Psoas muscle (tissue), 7 donors: ENCODE measurements at regions not wholly inside any gene's neighbourhood (a gene's known extent, or its start where the extent isn't known, plus 50 kb on each side); places are given as distances from the start of the nearest gene placed in this dataset.

Experiments used
- ATAC-seq, 4 donors: fragments of 200-7000 bp; cut with Tn5 transposase; one replicate each; pipeline ENCODE4 v1.9.1; 2020; ENCODE audit warnings: moderate library complexity in 3 of 4, mild to moderate bottlenecking in 2 of 4
- DNase-seq, 2 donors: peaks; one replicate each; pipeline ENCODE4 v3.0.0-alpha.2; 2020
- H3K27ac ChIP-seq: fragments of 200-600 bp; one replicate; pipeline ENCODE4 v1.8.0; 2022
- H3K27me3 ChIP-seq, 3 donors: fragments of 200-600 bp in 1 of 3; one replicate each; pipeline versions ENCODE4 v1.6.1 to v1.8.0; 2013 to 2022; ENCODE audit warnings: low read length in 2 of 3, mild to moderate bottlenecking in 2 of 3, moderate library complexity in 1 of 3; ENCODE audit not compliant: insufficient read depth in 3 of 3
- H3K36me3 ChIP-seq, 2 donors: fragments of 200-600 bp in 1 of 2; one replicate each; pipeline versions ENCODE4 v1.6.1 to v1.8.0; 2013 to 2022; ENCODE audit warnings: low read depth in 1 of 2, mild to moderate bottlenecking in 1 of 2, moderate library complexity in 1 of 2; ENCODE audit not compliant: insufficient read depth in 1 of 2
- H3K4me1 ChIP-seq: fragments of 200-600 bp; one replicate; pipeline ENCODE4 v1.8.0; 2022
- H3K4me3 ChIP-seq: fragments of 200-600 bp; one replicate; pipeline ENCODE4 v1.8.0; 2022; ENCODE audit warnings: mild to moderate bottlenecking
- H3K9me3 ChIP-seq: fragments of 200-600 bp; one replicate; pipeline ENCODE4 v1.8.0; 2022
- CTCF ChIP-seq: fragments of 200-600 bp; IDR thresholded peaks from one replicate; pipeline ENCODE4 v1.8.0; 2022; ENCODE audit warnings: antibody characterized with exemption
- WGBS, 3 donors: extraction: QIAGEN DNeasy Blood & Tissue Kit; methylation state at CpG; one replicate each; pipeline versions ENCODE4 v1.1.6 to v1.1.7; 2013; 5-methylcytosine and 5-hydroxymethylcytosine counted together
- intact Hi-C, 2 donors: fragments of 100-400 bp; cut with DNase I; formaldehyde crosslinking; loops; one replicate each; pipeline versions ENCODE4 v1.11.0 to v1.14.2; 2022
- donor health status: healthy with polysubstance abuse.
- donor health status: DM: no; HTN: no; CAD: no; lungs with moderate emphysema.
- donor health status: Bipolar disorder and iron deficiency.
- donor health status: healthy.
- donor health status: DM: yes; HTN: yes; CAD: no.
- donor health status: DM: no; HTN: no; CAD: no.
- donor health status: DM: yes; HTN: yes; CAD: no.

DNA sequence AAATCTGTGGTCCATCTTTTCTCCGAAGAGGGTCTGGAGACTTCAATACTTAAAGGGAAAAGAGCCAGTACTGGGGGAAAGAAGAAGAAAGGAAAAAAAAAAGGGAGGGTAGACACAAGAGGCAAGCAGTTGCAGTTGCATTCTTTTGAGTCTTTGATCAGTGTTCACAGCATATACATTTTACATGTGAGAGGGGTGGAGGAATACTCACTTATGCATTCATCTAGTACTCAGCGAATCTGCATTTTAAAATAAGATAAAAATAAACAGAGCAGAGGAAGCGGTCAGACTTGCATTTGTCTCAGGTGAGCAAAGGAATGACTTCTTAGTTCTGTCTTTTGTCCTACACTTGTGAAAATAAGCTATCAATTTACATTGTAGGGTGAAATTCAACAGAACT is 275.6 kb downstream of the SLC7A11 start:
- Histone ChIP-seq H3K36me3 (no peaks in the 10 kb centered on the region), H3K4me3 (no peak overlapping the region), H3K27me3 (no peaks in the 10 kb centered on the region), H3K27ac (no peak overlapping the region), H3K9me3 (no peaks in the 10 kb centered on the region), H3K4me1 (peaks cover 5% of the 10 kb centered on the region)
- WGBS, 3 donors = 88 to 92% (median 90%) methylated on average over 3 of the region's 3 CpGs
- intact Hi-C loops = no loop called here
- ATAC-seq (no peak), DNase-seq (no peak)
- TF ChIP-seq CTCF = no peak

GRCh38 chr4:137961051-137961438 is 281.1 kb downstream of the SLC7A11 start:
- no peak overlapping the region for H3K4me3 ChIP-seq
- peaks cover 16% of the 10 kb centered on the region for H3K4me1 ChIP-seq
- ATAC-seq = peak; percentile 37 to 77 (median 47)
- H3K9me3 ChIP-seq = no peaks in the 10 kb centered on the region
- no peaks in the 10 kb centered on the region for H3K36me3 ChIP-seq
- H3K27me3 ChIP-seq = no peaks in the 10 kb centered on the region
- no peak for DNase-seq
- H3K27ac ChIP-seq = no peak overlapping the region
- no peak for TF ChIP-seq CTCF
- intact Hi-C loops = no loop called here

DNA sequence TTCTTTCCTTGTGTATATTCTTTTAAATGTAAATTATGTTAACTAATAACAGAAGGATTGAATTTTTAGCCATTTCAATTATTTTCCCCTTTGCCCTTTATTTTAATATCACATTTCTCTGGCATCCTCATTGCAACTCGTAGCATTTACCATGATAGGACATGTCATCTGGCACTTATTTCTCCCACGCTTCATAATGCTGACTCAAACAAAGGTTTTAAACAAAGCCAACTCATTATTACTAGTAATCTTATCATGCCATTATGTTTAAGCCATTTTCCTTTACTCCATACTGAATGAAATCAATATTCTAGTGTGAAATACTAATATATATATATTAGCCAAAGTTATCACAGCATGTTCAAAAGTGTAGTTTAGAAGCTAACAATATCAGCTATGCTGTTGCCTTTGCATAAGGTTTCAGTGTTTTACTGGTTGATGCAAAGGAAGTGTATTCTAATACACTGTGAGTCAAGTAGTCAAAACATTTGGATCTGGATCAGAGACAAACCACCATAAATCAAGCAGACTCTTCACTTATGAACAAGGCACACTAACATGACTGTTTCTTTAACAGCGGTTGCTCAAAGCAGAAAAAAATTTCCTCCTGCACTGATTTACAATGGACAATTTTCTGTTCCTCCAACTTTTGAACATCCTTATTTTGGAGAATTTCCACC is 281.6 kb downstream of the SLC7A11 start:
- Histone ChIP-seq H3K4me1 (peaks cover 16% of the 10 kb centered on the region), H3K9me3 (no peaks in the 10 kb centered on the region), H3K36me3 (no peaks in the 10 kb centered on the region), H3K27me3 (no peaks in the 10 kb centered on the region), H3K27ac (no peak overlapping the region), H3K4me3 (no peak overlapping the region)
- no peak for TF ChIP-seq CTCF
- 22 to 29% (median 28%) methylated on average over 3 of the region's 3 CpGs for WGBS, 3 donors
- intact Hi-C loops = no loop called here
- DNase-seq (no peak), ATAC-seq (peak; percentile 30 to 82 (median 58))

DNA sequence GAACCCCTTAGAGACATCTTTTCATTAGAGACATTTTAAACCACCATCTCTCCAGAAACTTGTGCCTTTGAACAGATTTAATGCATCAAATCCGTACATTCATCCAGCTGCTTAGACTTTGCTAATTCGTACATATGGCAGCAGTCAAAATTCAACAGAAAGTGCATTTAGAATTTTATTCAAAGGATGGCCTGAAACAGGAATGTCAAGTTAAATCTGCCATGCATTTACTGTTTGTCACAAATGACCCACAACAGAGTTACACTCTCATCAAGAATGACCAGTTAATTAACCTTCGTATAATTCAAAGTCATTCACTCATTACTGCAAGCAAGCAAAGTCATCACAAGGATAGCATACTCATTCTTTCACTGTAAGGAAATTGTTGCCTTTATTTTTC is 284.3 kb downstream of the SLC7A11 start:
- H3K9me3 ChIP-seq = no peaks in the 10 kb centered on the region
- no peak overlapping the region for H3K4me3 ChIP-seq
- H3K27ac ChIP-seq = no peak overlapping the region
- intact Hi-C loops = no loop called here
- ATAC-seq (no peak), DNase-seq (no peak)
- peaks cover 16% of the 10 kb centered on the region for H3K4me1 ChIP-seq
- TF ChIP-seq CTCF = no peak
- H3K36me3 ChIP-seq = no peaks in the 10 kb centered on the region
- 85 to 91% (median 86%) methylated on average over 3 of the region's 3 CpGs for WGBS, 3 donors
- H3K27me3 ChIP-seq = no peaks in the 10 kb centered on the region

DNA sequence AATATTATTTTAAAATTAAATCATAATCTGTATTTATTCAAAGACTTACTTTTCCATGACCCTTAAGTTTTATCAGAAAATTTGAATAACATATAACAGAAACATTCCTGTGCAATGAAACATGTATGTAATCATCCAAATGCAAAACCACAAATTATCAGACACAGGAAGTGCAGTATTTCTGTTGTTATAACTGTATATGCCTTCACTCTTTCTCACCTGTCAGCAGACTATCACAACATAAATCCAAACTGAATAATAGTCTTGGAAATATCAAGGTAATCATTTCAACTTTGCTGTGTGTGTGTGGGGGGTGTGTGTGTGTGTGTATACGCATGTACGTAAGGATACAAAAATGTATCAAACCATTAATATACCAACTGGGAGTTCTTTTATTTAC is 285.9 kb downstream of the SLC7A11 start:
- Histone ChIP-seq H3K9me3 (no peaks in the 10 kb centered on the region), H3K27ac (no peak overlapping the region), H3K36me3 (no peaks in the 10 kb centered on the region), H3K27me3 (no peaks in the 10 kb centered on the region), H3K4me1 (peaks cover 10% of the 10 kb centered on the region), H3K4me3 (no peak overlapping the region)
- intact Hi-C loops = no loop called here
- DNase-seq = no peak
- TF ChIP-seq CTCF = no peak
- 94 to 98% (median 96%) methylated on average over 2 of the region's 2 CpGs for WGBS, 3 donors
- ATAC-seq = no peak
